Psoas muscle (tissue), 7 donors: ENCODE measurements at regions not wholly inside any gene's neighbourhood (a gene's known extent, or its start where the extent isn't known, plus 50 kb on each side); places are given as distances from the start of the nearest gene placed in this dataset.

Experiments
- ATAC-seq, 4 donors: fragments of 200-7000 bp; cut with Tn5 transposase; one replicate each; pipeline ENCODE4 v1.9.1; 2020; ENCODE audit warnings: moderate library complexity in 3 of 4, mild to moderate bottlenecking in 2 of 4
- DNase-seq, 2 donors: peaks; one replicate each; pipeline ENCODE4 v3.0.0-alpha.2; 2020
- H3K27ac ChIP-seq: fragments of 200-600 bp; one replicate; pipeline ENCODE4 v1.8.0; 2022
- H3K27me3 ChIP-seq, 3 donors: fragments of 200-600 bp in 1 of 3; one replicate each; pipeline versions ENCODE4 v1.6.1 to v1.8.0; 2013 to 2022; ENCODE audit warnings: low read length in 2 of 3, mild to moderate bottlenecking in 2 of 3, moderate library complexity in 1 of 3; ENCODE audit not compliant: insufficient read depth in 3 of 3
- H3K36me3 ChIP-seq, 2 donors: fragments of 200-600 bp in 1 of 2; one replicate each; pipeline versions ENCODE4 v1.6.1 to v1.8.0; 2013 to 2022; ENCODE audit warnings: low read depth in 1 of 2, mild to moderate bottlenecking in 1 of 2, moderate library complexity in 1 of 2; ENCODE audit not compliant: insufficient read depth in 1 of 2
- H3K4me1 ChIP-seq: fragments of 200-600 bp; one replicate; pipeline ENCODE4 v1.8.0; 2022
- H3K4me3 ChIP-seq: fragments of 200-600 bp; one replicate; pipeline ENCODE4 v1.8.0; 2022; ENCODE audit warnings: mild to moderate bottlenecking
- H3K9me3 ChIP-seq: fragments of 200-600 bp; one replicate; pipeline ENCODE4 v1.8.0; 2022
- WGBS, 3 donors: extraction: QIAGEN DNeasy Blood & Tissue Kit; methylation state at CpG; one replicate each; pipeline versions ENCODE4 v1.1.6 to v1.1.7; 2013; 5-methylcytosine and 5-hydroxymethylcytosine counted together
- intact Hi-C, 2 donors: fragments of 100-400 bp; cut with DNase I; formaldehyde crosslinking; loops; one replicate each; pipeline versions ENCODE4 v1.11.0 to v1.14.2; 2022
- TF ChIP-seq, protein P1 (sequence below): fragments of 200-600 bp; IDR thresholded peaks from one replicate; pipeline ENCODE4 v1.8.0; 2022; ENCODE audit warnings: antibody characterized with exemption
- donor health status: healthy with polysubstance abuse.
- donor health status: DM: no; HTN: no; CAD: no; lungs with moderate emphysema.
- donor health status: Bipolar disorder and iron deficiency.
- donor health status: healthy.
- donor health status: DM: yes; HTN: yes; CAD: no.
- donor health status: DM: no; HTN: no; CAD: no.
- donor health status: DM: yes; HTN: yes; CAD: no.

DNA sequence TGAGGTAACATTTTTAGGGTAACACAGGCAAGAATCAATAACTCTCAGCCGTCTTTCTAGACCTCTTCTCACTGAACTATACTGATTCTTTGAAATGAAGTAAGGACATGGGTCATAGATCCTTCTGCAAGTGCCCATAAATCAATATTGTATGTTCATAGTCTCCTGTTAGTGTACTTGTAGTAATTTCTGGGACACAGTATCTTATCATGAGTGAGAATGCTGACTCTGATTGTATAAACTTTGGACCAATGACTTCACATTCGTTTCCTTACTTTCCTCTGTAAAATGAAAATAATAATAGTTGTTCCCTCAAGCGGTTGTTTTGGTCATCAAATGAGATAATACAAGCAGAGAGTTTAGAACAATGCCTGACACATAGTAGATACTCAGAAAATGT, 777.1 kb upstream of the GOLIM4 start:
- DNase-seq (no peak), ATAC-seq (no peak)
- Histone ChIP-seq H3K36me3 (no peaks in the 10 kb centered on the region), H3K9me3 (no peaks in the 10 kb centered on the region), H3K4me3 (no peak overlapping the region), H3K4me1 (no peaks in the 10 kb centered on the region), H3K27ac (no peak overlapping the region), H3K27me3 (no peaks in the 10 kb centered on the region)
- intact Hi-C loops: no loop called here
- TF ChIP-seq, protein P1, sequence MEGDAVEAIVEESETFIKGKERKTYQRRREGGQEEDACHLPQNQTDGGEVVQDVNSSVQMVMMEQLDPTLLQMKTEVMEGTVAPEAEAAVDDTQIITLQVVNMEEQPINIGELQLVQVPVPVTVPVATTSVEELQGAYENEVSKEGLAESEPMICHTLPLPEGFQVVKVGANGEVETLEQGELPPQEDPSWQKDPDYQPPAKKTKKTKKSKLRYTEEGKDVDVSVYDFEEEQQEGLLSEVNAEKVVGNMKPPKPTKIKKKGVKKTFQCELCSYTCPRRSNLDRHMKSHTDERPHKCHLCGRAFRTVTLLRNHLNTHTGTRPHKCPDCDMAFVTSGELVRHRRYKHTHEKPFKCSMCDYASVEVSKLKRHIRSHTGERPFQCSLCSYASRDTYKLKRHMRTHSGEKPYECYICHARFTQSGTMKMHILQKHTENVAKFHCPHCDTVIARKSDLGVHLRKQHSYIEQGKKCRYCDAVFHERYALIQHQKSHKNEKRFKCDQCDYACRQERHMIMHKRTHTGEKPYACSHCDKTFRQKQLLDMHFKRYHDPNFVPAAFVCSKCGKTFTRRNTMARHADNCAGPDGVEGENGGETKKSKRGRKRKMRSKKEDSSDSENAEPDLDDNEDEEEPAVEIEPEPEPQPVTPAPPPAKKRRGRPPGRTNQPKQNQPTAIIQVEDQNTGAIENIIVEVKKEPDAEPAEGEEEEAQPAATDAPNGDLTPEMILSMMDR: no peak
- 69 to 79% (median 76%) methylated on average over 3 of the region's 3 CpGs for WGBS, 3 donors

DNA sequence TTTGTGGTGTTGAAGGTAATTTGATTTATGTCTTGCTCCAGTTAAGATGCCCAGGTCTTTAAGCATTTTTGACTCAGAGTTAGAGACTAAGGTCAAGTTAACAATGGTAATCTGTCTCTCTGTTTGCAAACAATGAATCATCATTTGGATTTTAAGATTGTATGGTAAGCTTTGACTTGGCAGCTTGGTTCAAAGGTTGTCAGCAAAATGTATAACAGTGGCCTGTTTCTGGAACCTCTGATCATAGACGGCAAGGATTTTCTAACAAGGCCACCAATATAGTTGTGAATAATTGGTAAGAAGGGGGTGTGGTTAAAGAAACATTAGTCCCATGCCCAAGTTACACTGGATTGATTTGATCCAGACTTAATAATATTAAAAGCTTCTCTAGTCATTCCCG, 775.2 kb upstream of the GOLIM4 start:
- 58 to 63% (median 60%) methylated on average over 2 of the region's 2 CpGs for WGBS, 3 donors
- H3K4me3 ChIP-seq: no peak overlapping the region
- DNase-seq: no peak
- no peaks in the 10 kb centered on the region for H3K27me3 ChIP-seq
- H3K9me3 ChIP-seq: no peaks in the 10 kb centered on the region
- no peak for ATAC-seq
- no peaks in the 10 kb centered on the region for H3K36me3 ChIP-seq
- no peak overlapping the region for H3K27ac ChIP-seq
- intact Hi-C loops: no loop called here
- TF ChIP-seq, protein P1: no peak
- no peaks in the 10 kb centered on the region for H3K4me1 ChIP-seq

DNA sequence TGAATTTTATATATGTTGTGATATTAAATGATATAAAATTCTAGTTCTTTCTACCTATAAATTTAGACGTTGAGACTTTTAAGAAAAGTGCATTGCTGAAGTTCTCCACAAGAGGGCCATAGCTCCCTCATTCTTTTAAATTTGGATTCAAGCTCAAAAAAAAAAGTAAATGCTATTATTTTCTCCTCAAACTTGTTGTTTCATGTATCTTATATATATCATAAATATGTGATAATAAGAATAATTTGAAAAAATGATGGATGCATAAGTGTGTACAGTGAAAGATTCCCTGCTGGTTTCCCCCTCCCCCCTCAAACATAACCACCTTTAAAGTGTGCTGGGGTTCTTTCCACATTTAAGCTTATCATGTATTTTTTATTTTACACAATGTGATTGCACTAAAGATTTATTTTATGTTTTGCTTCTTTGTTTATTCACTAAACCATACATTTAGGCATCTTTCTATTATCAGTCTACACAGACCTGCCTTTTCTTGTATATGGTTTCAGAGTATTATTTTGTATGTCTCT, 769.4 kb upstream of the GOLIM4 start:
- H3K4me1 ChIP-seq: no peaks in the 10 kb centered on the region
- ATAC-seq: no peak
- no peaks in the 10 kb centered on the region for H3K9me3 ChIP-seq
- intact Hi-C loops: loop anchor here in 1 of 2 donors (10.0 kb wide), 2 partner anchors 800 to 880 kb away; partner anchors contain the start of gene MECOM
- TF ChIP-seq, protein P1: peak; percentile 61
- H3K36me3 ChIP-seq: no peaks in the 10 kb centered on the region
- H3K4me3 ChIP-seq: peak overlapping the region; percentile 13
- DNase-seq: no peak
- WGBS, 3 donors: 0% methylated on average over 1 of the region's 1 CpG
- no peak overlapping the region for H3K27ac ChIP-seq
- no peaks in the 10 kb centered on the region for H3K27me3 ChIP-seq

DNA sequence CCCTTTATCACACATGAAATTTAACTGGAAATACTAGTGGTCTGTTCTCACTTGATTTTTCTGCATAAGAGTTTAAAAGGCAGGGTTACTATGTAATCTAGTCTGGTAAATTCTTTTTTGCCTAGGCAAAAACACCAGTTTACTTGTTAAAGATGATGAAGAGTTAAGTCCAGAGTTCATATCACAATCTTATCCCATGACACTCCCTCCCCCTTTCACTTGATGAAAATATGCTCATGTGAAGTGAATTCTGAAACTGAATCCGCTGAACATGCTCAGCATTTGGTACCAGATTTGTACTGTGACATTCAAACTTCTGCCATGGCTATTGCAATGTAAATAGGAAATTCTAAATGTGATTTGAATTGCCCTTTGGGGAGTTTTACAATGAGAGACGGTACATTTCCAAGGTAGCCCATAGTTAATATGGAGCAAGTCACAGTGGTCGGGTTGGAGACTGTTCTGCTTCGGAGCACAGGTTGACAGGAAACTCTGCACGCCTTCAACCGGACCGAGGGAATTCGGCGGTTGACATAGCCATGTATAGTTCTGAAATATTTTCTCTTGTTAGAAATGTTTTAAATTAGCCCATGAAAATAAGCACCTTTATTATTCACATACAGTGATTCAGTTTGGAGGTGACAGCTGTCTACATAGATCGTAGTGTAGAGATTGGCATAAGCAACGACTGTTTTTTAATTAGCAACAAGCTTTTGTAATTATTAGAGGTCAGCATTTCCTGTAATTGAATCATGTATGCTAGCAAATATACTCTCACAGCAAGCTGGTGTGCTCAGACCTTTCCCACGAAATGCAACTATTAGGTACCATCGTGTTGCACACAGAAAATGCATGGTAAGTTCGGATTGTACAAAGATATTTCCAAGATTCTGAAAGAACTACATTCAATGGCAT, 768.6 kb upstream of the GOLIM4 start:
- no peak for ATAC-seq
- 43 to 55% (median 45%) methylated on average over 14 of the region's 14 CpGs for WGBS, 3 donors
- H3K4me3 ChIP-seq: peak overlapping the region; percentile 13

More for the DNA sequence above, 768.6 kb upstream of the GOLIM4 start:
- no peaks in the 10 kb centered on the region for H3K27me3 ChIP-seq
- H3K9me3 ChIP-seq: no peaks in the 10 kb centered on the region
- H3K4me1 ChIP-seq: no peaks in the 10 kb centered on the region
- no peak overlapping the region for H3K27ac ChIP-seq
- H3K36me3 ChIP-seq: no peaks in the 10 kb centered on the region
- intact Hi-C loops: loop anchor here in 1 of 2 donors (10.0 kb wide), 2 partner anchors 800 to 880 kb away; partner anchors contain the start of gene MECOM
- DNase-seq: no peak
- TF ChIP-seq, protein P1: no peak
